Choroid plexus epithelial cell (primary cell): ENCODE measurements at regions not wholly inside any gene's neighbourhood (a gene's known extent, or its start where the extent isn't known, plus 50 kb on each side); places are given as distances from the start of the nearest gene placed in this dataset.

ENCODE experiments used
- DNase-seq: peaks from one replicate; pipeline ENCODE4 v3.0.0-alpha.2; 2010; ENCODE audit warnings: low read depth
- H3K4me3 ChIP-seq: 2 replicates; pipeline ENCODE4 v1.5.1; 2011; ENCODE audit warnings: low read depth, mild to moderate bottlenecking, control low read depth, low read length, moderate library complexity
- TF ChIP-seq, protein P1 (sequence below): conservative IDR thresholded peaks from 2 replicates; pipeline ENCODE4 v1.5.1; 2011; ENCODE audit warnings: low read depth, mild to moderate bottlenecking, control low read depth, inconsistent platforms, low read length, moderate library complexity

DNA sequence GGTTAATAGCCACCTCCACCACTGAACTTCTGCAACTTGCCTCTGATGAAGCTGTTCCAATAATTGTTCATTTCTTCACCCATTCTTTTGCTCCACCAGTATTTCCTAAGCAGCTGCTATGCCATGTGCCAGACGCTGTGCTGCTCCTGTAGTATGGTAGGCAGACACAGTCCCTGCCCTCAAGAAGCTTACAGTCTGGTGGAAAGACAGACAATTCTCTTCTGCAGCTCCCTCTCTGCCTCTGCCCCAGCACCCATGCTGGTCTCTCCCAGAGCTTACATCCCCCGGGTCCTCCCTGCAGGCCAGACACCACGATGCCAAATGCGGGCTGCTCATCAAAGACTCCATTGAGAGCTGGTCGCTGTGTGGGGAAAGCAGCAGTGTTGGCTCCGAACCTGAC, 111.6 kb upstream of the ESRRB start:
- no peak for DNase-seq
- TF ChIP-seq, protein P1, sequence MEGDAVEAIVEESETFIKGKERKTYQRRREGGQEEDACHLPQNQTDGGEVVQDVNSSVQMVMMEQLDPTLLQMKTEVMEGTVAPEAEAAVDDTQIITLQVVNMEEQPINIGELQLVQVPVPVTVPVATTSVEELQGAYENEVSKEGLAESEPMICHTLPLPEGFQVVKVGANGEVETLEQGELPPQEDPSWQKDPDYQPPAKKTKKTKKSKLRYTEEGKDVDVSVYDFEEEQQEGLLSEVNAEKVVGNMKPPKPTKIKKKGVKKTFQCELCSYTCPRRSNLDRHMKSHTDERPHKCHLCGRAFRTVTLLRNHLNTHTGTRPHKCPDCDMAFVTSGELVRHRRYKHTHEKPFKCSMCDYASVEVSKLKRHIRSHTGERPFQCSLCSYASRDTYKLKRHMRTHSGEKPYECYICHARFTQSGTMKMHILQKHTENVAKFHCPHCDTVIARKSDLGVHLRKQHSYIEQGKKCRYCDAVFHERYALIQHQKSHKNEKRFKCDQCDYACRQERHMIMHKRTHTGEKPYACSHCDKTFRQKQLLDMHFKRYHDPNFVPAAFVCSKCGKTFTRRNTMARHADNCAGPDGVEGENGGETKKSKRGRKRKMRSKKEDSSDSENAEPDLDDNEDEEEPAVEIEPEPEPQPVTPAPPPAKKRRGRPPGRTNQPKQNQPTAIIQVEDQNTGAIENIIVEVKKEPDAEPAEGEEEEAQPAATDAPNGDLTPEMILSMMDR, result no peak
- H3K4me3 ChIP-seq, result no peak overlapping the region

DNA sequence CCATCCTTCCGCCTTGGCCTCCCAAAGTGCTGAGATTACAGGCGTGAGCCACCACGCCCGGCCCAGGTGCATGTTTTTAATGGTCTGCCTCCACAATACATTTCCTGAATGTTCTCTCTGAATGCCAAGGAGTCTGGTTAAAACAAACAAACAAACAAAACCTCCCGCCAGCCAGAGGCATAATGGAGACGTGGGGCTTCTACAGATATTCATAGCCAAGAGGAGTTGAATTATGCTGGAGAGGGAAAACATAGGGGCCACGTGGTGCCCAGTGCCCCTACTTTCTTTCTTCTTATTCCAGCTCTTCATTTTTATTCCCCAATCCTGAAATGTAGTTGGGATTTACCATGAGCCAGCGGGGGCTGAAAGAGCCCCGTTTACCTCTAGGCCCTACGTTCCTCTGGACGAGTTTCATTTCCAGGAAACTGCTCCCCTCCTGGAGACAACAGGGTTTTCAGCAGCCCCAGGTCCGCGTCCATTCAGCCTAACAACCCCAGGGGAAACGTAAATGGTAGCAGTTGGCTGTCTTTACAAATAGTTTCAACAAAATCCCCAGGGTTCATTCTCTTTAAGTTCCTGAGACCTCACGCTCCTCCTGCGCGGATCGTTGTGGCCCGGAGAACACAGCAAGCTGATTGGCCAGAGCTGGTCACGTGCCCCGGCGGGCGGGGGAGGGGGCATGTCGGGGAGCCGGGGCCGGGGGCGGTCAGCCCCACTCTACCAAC, 108.5 kb upstream of the ESRRB start:
- peak; percentile 65 for DNase-seq
- TF ChIP-seq, protein P1, result peak; percentile 57
- H3K4me3 ChIP-seq, result peak overlapping the region; percentile 58

DNA sequence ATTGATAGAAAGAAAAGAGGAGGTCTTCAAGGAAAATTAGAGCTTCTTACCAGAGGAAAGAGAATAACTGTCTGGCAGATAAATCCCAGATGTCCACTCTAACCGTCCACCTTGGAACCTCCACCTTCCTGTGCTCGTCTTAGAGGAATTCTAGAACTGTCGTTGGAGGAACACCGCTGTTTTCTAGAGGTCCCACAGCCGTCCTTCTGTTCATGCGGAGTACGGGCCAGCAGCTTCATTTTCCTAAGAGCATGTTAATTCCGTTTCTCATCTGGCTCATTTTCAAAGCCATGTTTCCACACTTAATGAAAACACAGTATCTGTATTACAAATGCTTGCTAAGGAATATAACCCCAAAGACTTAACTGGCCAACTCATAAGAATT, 107.9 kb upstream of the ESRRB start:
- DNase-seq, result no peak
- H3K4me3 ChIP-seq, result peak overlapping the region; percentile 58
- TF ChIP-seq, protein P1, result no peak

DNA sequence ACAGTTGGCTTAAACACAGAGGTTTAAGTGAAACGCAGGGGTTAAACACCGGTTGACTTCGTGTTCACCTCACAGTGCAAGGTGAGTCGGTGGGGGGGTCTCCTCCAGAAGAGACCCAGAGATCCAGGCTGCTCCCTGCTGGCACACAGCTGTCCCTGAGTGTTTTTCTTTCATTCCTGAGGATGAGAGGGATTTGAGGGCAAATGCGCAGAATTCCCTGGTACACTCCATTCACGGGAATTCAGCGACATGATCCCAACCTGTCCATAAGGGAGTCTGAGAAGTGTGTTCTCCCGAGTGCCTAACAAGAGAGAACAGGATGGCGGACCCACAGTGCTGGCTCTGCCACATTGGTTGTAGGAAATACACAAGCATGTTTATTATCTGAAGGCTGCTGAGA, 107.2 kb upstream of the ESRRB start:
- TF ChIP-seq, protein P1, result no peak
- H3K4me3 ChIP-seq, result no peak overlapping the region
- DNase-seq, result no peak

DNA sequence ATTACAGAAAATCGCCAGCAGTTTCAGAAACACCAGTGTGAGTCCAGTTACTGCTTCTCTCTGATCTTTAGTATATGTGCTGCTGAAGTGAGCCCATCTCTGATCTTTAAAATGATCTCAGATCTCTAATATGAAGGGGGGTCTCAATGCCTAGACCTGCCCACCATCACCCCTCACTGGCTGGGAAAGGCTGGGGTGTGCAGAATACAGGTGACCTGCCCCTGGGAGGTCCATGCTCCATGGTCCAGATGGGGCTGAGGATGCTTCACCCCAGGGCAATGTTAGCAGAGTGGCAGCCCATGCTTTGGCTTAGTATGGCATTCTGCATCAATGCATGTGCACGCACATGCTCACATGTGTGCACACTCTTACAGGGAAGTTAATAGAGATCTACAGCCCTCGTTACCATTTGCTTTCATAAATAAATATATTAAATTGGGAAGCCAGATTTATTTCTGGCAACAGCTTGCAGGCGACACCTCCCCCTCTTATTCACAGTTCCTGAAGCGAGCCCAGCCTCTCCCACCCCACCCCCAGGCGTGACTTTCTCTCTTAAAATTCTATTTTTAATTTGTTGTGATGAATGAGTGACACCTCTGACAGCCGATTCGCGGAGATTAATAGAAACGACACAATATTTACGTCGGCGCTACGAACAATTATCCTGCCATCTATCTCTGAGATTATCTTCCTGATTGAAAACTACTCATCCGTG, 104.7 kb upstream of the ESRRB start:
- TF ChIP-seq, protein P1, result no peak
- no peak for DNase-seq
- no peak overlapping the region for H3K4me3 ChIP-seq

DNA sequence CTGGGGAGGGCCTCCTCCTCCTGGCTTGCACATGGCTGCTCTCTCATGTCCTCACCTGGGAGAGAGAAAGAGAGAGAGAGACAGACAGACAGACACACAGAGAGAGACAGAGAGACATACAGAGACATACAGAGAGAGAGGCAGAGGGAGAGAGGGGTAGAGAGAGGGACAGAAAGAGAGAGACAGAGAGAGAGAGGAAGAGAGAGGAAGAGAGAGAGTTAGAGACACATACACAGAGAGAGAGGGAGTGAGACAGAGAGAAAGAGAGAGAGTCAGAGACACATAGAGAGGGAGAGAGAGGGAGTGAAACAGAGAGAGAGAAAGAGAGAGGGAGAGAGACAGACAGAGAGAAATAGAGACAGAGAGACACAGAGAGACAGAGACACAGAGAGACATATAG, 103.6 kb upstream of the ESRRB start:
- TF ChIP-seq, protein P1, result no peak

DNA sequence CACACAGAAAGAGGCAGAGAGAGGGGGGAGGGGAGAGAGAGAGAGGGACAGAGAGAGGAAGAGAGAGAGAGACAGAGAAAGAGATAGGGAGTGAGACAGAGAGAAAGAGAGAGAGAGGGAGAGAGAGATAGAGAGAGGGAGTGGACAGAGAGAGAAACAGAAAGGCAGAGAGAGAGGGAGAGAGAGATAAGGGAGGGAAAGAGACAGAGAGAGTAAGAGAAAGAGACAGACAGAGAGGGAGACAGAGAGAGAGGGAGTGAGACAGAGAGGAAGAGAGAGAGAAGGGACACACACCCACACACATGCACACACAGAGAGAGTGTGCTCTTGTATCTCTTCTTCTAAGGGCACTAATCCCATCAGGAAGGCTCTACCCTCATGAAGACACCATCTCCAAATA, 103.2 kb upstream of the ESRRB start:
- TF ChIP-seq, protein P1, result no peak
- DNase-seq, result no peak
- no peak overlapping the region for H3K4me3 ChIP-seq

More for the DNA sequence above, 103.6 kb upstream of the ESRRB start:
- H3K4me3 ChIP-seq, result no peak overlapping the region
- DNase-seq, result no peak
